Pancreas (tissue), 10 donors: ENCODE measurements at regions not wholly inside any gene's neighbourhood (a gene's known extent, or its start where the extent isn't known, plus 50 kb on each side); places are given as distances from the start of the nearest gene placed in this dataset.
"Not testable (repeated sequence)": the region's sequence is repeated elsewhere in the genome, so short reads cannot be mapped to it uniquely, and the experiment has no call there.

Experiments
- ATAC-seq, 4 donors: fragments of 200-7000 bp; cut with Tn5 transposase; one replicate each; pipeline versions ENCODE4 v1.8.0 to v1.9.1; 2020; ENCODE audit warnings: mild to moderate bottlenecking in 4 of 4, moderate library complexity in 4 of 4
- DNase-seq, 6 donors: peaks; one replicate each; pipeline ENCODE4 v3.0.0-alpha.2; 2020
- FAIRE-seq: peaks from 2 replicates; lab custom pipeline; 2012; peaks lifted over from hg19 to GRCh38; lab: Jason Lieb, UNC
- H3K27ac ChIP-seq, 4 donors: fragments of 200-600 bp; sonication (generic); 1 replicate in 3 of 4; 2 replicates in 1 of 4; pipeline versions ENCODE4 v1.5.0 to v1.8.0; 2020
- H3K27me3 ChIP-seq, 4 donors: fragments of 200-600 bp; one replicate each; pipeline ENCODE4 v1.8.0; 2021
- H3K36me3 ChIP-seq, 3 donors: fragments of 200-600 bp; sonication (generic) in 1 of 3; one replicate each; pipeline versions ENCODE4 v1.5.0 to v1.8.0; 2020 to 2021
- H3K4me1 ChIP-seq, 3 donors: fragments of 200-600 bp; one replicate each; pipeline ENCODE4 v1.8.0; 2021
- H3K4me3 ChIP-seq, 4 donors: fragments of 200-600 bp; sonication (generic) in 2 of 4; one replicate each; pipeline versions ENCODE4 v1.5.0 to v1.8.0; 2020 to 2021
- H3K9me3 ChIP-seq, 4 donors: fragments of 200-600 bp; one replicate each; pipeline ENCODE4 v1.8.0; 2021
- CTCF ChIP-seq, 4 donors: fragments of 200-600 bp; sonication (generic) in 3 of 4; IDR thresholded peaks; one replicate each; pipeline versions ENCODE4 v1.5.0 to v1.8.0; 2021; ENCODE audit warnings: antibody characterized with exemption in 4 of 4
- WGBS, 2 donors: extraction: QIAGEN DNeasy Blood & Tissue Kit; methylation state at CpG; one replicate each; pipeline ENCODE4 v1.1.7; 2013; 5-methylcytosine and 5-hydroxymethylcytosine counted together
- intact Hi-C, 3 donors: fragments of 100-400 bp; cut with DNase I; formaldehyde crosslinking; loops; one replicate each; pipeline versions ENCODE4 v1.11.1 to v1.14.2; 2022
- donor health status: healthy with polysubstance abuse.
- donor health status: DM: no; HTN: no; CAD: no; lungs with moderate emphysema.
- donor health status: DM: no; HTN: no; CAD: no.
- donor health status: control.
- donor health status: control.
- donor health status: Bipolar disorder and iron deficiency.
- donor health status: DM: yes; HTN: yes; CAD: no.
- donor health status: DM: no; HTN: no; CAD: no.
- donor health status: DM: no; HTN: no; CAD: no.
- donor health status: DM: yes; HTN: yes; CAD: no.

DNA sequence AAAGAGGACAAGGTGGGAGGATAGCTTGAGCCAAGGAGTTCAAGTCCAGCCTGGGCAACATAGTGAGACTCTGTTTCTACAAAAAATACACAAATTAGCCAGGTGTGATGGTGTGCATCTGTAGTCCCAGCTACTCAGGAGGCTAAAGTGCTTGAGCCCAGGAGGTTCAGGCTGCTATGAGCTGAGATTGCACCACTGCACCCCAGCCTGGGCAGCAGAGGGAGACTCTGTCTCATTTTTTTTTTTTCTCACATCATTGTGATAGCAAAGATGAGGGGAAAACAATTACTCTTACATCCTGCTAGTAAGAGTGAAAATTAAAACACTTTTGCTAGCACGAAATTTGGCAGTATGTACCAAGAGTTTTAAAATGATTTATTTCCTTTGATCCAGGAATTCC lies 463.7 kb downstream of the TMEM135 start:
- Histone ChIP-seq H3K27ac (no peak overlapping the region), H3K9me3 (no peaks in the 10 kb centered on the region), H3K27me3 (no peaks in the 10 kb centered on the region), H3K4me1 (no peaks in the 10 kb centered on the region), H3K4me3 (no peak overlapping the region), H3K36me3 (no peaks in the 10 kb centered on the region)
- no peak for TF ChIP-seq CTCF (IDR thresholded peaks at IDR 0.05)
- intact Hi-C loops, result no loop called here
- no peak for FAIRE-seq
- 68 to 76% methylated on average over 1 of the region's 1 CpG for WGBS, 2 donors
- no peak for ATAC-seq
- no peak for DNase-seq

GRCh38 chr11:87494936-87495335 lies 457.2 kb downstream of the TMEM135 start:
- H3K27me3 ChIP-seq, H3K36me3 ChIP-seq, H3K9me3 ChIP-seq, H3K4me1 ChIP-seq, H3K4me3 ChIP-seq, intact Hi-C loops, H3K27ac ChIP-seq, DNase-seq, FAIRE-seq, ATAC-seq: not testable (repeated sequence)
- 87 to 89% methylated on average over 3 of the region's 3 CpGs for WGBS, 2 donors

DNA sequence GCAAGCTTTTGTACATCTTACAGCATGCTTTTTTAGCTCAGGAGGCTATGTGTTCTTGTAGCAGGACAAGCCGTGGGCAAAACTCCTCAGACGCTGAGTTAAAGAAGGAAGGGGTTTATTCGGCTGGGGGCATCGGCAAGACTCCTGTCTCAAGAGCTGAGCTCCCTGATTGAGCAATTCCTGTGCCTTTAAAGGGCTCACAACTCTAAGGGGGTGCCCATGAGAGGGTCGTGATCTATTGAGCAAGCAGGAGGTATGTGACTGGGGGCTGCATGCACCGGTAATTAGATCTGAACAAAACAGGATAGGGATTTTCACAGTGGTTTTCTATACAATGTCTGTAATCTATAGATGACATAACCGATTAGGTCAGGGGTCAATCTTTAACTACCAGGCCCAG lies 456.3 kb downstream of the TMEM135 start:
- WGBS, 2 donors, result 57 to 59% methylated on average over 7 of the region's 7 CpGs
- H3K27me3 ChIP-seq, FAIRE-seq, H3K27ac ChIP-seq, ATAC-seq, H3K9me3 ChIP-seq, H3K36me3 ChIP-seq, DNase-seq, H3K4me3 ChIP-seq, intact Hi-C loops, H3K4me1 ChIP-seq: not testable (repeated sequence)

GRCh38 chr11:87493516-87493915 lies 455.8 kb downstream of the TMEM135 start:
- intact Hi-C loops, result no loop called here
- Histone ChIP-seq H3K36me3 (no peaks in the 10 kb centered on the region), H3K4me1 (no peaks in the 10 kb centered on the region), H3K27me3 (no peaks in the 10 kb centered on the region), H3K4me3 (no peak overlapping the region), H3K9me3 (no peaks in the 10 kb centered on the region), H3K27ac (no peak overlapping the region)
- DNase-seq (no peak), ATAC-seq (no peak), FAIRE-seq (no peak)
- 18 to 22% methylated on average over 4 of the region's 4 CpGs for WGBS, 2 donors
- no peak for TF ChIP-seq CTCF (IDR thresholded peaks at IDR 0.05)

GRCh38 chr11:87491381-87491780 lies 453.6 kb downstream of the TMEM135 start:
- H3K27ac ChIP-seq, result no peak overlapping the region
- 52 to 60% methylated on average over 3 of the region's 3 CpGs for WGBS, 2 donors
- H3K4me1 ChIP-seq, result no peaks in the 10 kb centered on the region
- ATAC-seq (no peak), FAIRE-seq (no peak), DNase-seq (no peak)
- no peak overlapping the region for H3K4me3 ChIP-seq
- no peaks in the 10 kb centered on the region for H3K27me3 ChIP-seq
- no peaks in the 10 kb centered on the region for H3K9me3 ChIP-seq
- no peaks in the 10 kb centered on the region for H3K36me3 ChIP-seq
- intact Hi-C loops, result no loop called here
- no peak for TF ChIP-seq CTCF (IDR thresholded peaks at IDR 0.05)

DNA sequence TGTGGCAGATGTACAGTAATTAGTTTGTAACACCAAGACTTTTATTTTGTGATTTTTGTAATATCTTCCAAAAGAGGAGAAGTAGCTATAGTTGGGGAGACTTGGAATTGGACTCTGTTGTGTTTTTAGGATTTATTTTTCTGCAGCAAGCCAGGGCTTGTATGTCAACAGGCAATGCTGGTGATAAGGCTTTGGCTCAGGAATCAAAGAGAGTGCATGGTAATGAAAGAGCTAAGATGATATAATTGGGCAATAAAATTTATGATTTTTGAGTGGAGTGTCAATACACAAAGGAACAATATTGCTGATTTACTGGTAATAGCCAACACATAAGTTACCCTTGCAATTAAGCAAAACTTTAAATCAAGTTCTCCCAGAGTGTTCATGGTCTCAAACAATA lies 452.9 kb downstream of the TMEM135 start:
- H3K9me3 ChIP-seq, result no peaks in the 10 kb centered on the region
- no peak overlapping the region for H3K4me3 ChIP-seq
- FAIRE-seq (no peak), DNase-seq (no peak), ATAC-seq (no peak)
- no peak for TF ChIP-seq CTCF (IDR thresholded peaks at IDR 0.05)
- H3K27ac ChIP-seq, result no peak overlapping the region
- H3K27me3 ChIP-seq, result no peaks in the 10 kb centered on the region
- no peaks in the 10 kb centered on the region for H3K36me3 ChIP-seq
- intact Hi-C loops, result no loop called here
- H3K4me1 ChIP-seq, result no peaks in the 10 kb centered on the region
